H9 (cell line): ENCODE measurements at regions not wholly inside any gene's neighbourhood (a gene's known extent, or its start where the extent isn't known, plus 50 kb on each side); places are given as distances from the start of the nearest gene placed in this dataset.

Experiments used
- DNase-seq: peaks from one replicate; pipeline ENCODE4 v3.0.0-alpha.2; 2017
- H2AFZ ChIP-seq: one replicate; pipeline ENCODE4 v1.6.1; 2013; ENCODE audit warnings: mild to moderate bottlenecking, low read length, control low read depth, moderate library complexity
- H2AK5ac ChIP-seq: 2 replicates; pipeline ENCODE4 v1.6.1; 2013; ENCODE audit warnings: low read length, control low read depth, mixed read lengths; ENCODE audit not compliant: insufficient read length
- H2BK120ac ChIP-seq: one replicate; pipeline ENCODE4 v1.6.1; 2013; ENCODE audit warnings: low read depth, mild to moderate bottlenecking, low read length, control low read depth, inconsistent platforms; ENCODE audit not compliant: poor library complexity, severe bottlenecking
- H2BK12ac ChIP-seq: 2 replicates; pipeline ENCODE4 v1.6.1; 2013; ENCODE audit warnings: low read length, control low read depth, mixed read lengths, low read depth; ENCODE audit not compliant: insufficient read length
- H2BK15ac ChIP-seq: 2 replicates; pipeline ENCODE4 v1.6.1; 2013; ENCODE audit warnings: low read depth, low read length, control low read depth
- H2BK20ac ChIP-seq: one replicate; pipeline ENCODE4 v1.6.1; 2013; ENCODE audit warnings: low read depth, mild to moderate bottlenecking, low read length, control low read depth, inconsistent platforms; ENCODE audit not compliant: poor library complexity, severe bottlenecking
- H2BK5ac ChIP-seq: 2 replicates; pipeline ENCODE4 v1.6.1; 2013; ENCODE audit warnings: low read length, control low read depth, mixed read lengths; ENCODE audit not compliant: insufficient read length
- H3K14ac ChIP-seq: 2 replicates; pipeline ENCODE4 v1.6.1; 2013; ENCODE audit warnings: low read length, control low read depth; ENCODE audit not compliant: insufficient read depth
- H3K18ac ChIP-seq: 2 replicates; pipeline ENCODE4 v1.6.1; 2013; ENCODE audit warnings: low read depth, mild to moderate bottlenecking, mixed read lengths, low read length, control low read depth; ENCODE audit not compliant: insufficient read length
- H3K23ac ChIP-seq: 2 replicates; pipeline ENCODE4 v1.6.1; 2013; ENCODE audit warnings: low read length, control low read depth, mixed read lengths, low read depth; ENCODE audit not compliant: insufficient read length
- H3K23me2 ChIP-seq: 2 replicates; pipeline ENCODE4 v1.6.1; 2013; ENCODE audit warnings: low read depth, mild to moderate bottlenecking, mixed read lengths, low read length, control low read depth; ENCODE audit not compliant: insufficient read length, poor library complexity, severe bottlenecking
- H3K27ac ChIP-seq: 2 replicates; pipeline ENCODE4 v1.5.1; 2013; ENCODE audit warnings: low read length, control low read depth, mixed read lengths, low read depth; ENCODE audit not compliant: insufficient read length
- H3K27me3 ChIP-seq: 2 replicates; pipeline ENCODE4 v1.6.1; 2013; ENCODE audit warnings: low read length, control low read depth, inconsistent platforms; ENCODE audit not compliant: insufficient read depth
- H3K4ac ChIP-seq: 2 replicates; pipeline ENCODE4 v1.6.1; 2013; ENCODE audit warnings: low read depth, mild to moderate bottlenecking, control low read depth, inconsistent platforms, low read length, moderate library complexity
- H3K4me1 ChIP-seq: 2 replicates; pipeline ENCODE4 v1.6.1; 2013; ENCODE audit warnings: low read length, control low read depth, inconsistent platforms; ENCODE audit not compliant: insufficient read depth
- H3K4me2 ChIP-seq: 2 replicates; pipeline ENCODE4 v1.6.1; 2013; ENCODE audit warnings: low read length, control low read depth, mixed read lengths; ENCODE audit not compliant: insufficient read length, insufficient read depth
- H3K56ac ChIP-seq: 2 replicates; pipeline ENCODE4 v1.6.1; 2013; ENCODE audit warnings: low read depth, mild to moderate bottlenecking, mixed read lengths, low read length, control low read depth; ENCODE audit not compliant: insufficient read length
- H3K79me1 ChIP-seq: 2 replicates; pipeline ENCODE4 v1.6.1; 2013; ENCODE audit warnings: low read depth, mild to moderate bottlenecking, moderate library complexity, low read length, control low read depth, inconsistent platforms; ENCODE audit not compliant: insufficient read depth, poor library complexity, severe bottlenecking
- H3K79me2 ChIP-seq: 2 replicates; pipeline ENCODE4 v1.6.1; 2013; ENCODE audit warnings: low read length, control low read depth, inconsistent platforms; ENCODE audit not compliant: insufficient read depth
- H3K9ac ChIP-seq: 2 replicates; pipeline ENCODE4 v1.6.1; 2013; ENCODE audit warnings: low read length, control low read depth, mixed read lengths; ENCODE audit not compliant: insufficient read length; ENCODE audit errors: extremely low read depth
- H3K9me3 ChIP-seq: one replicate; pipeline ENCODE4 v1.6.1; 2013; ENCODE audit warnings: low read depth, low read length, inconsistent platforms; ENCODE audit not compliant: control insufficient read depth
- H3T11ph ChIP-seq: one replicate; pipeline ENCODE4 v1.6.1; 2013; ENCODE audit warnings: mild to moderate bottlenecking, low read length, control low read depth, inconsistent platforms
- H4K20me1 ChIP-seq: one replicate; pipeline ENCODE4 v1.6.1; 2013; ENCODE audit not compliant: control insufficient read depth, insufficient read length, insufficient read depth
- H4K5ac ChIP-seq: 2 replicates; pipeline ENCODE4 v1.6.1; 2013; ENCODE audit warnings: low read depth, mild to moderate bottlenecking, mixed read lengths, low read length, control low read depth; ENCODE audit not compliant: insufficient read length
- H4K8ac ChIP-seq: replicated peaks from 2 replicates; pipeline ENCODE4 v1.6.1; 2013; ENCODE audit warnings: low read length, control low read depth, mixed read lengths, low read depth; ENCODE audit not compliant: insufficient read length
- H4K91ac ChIP-seq: 2 replicates; pipeline ENCODE4 v1.6.1; 2013; ENCODE audit warnings: low read depth, mild to moderate bottlenecking, moderate library complexity, mixed read lengths, low read length, control low read depth; ENCODE audit not compliant: insufficient read length
- H3K27ac Mint-ChIP-seq, 3 experiments: 2 replicates in 2 of 3; 3 replicates in 1 of 3; pipeline ENCODE4 v1.8.0; 2020 to 2021; ENCODE audit warnings: mixed read lengths in 3 of 3, mild to moderate bottlenecking in 1 of 3, moderate library complexity in 1 of 3
- H3K27me3 Mint-ChIP-seq: 2 replicates; pipeline ENCODE4 v1.8.0; 2021; ENCODE audit warnings: low read depth, mild to moderate bottlenecking, moderate library complexity, mixed read lengths
- H3K36me3 Mint-ChIP-seq, 3 experiments: 2 replicates in 2 of 3; 3 replicates in 1 of 3; pipeline ENCODE4 v1.8.0; 2020 to 2021; ENCODE audit warnings: low read depth in 3 of 3, mixed read lengths in 3 of 3; ENCODE audit not compliant: insufficient read depth in 1 of 3
- H3K4me1 Mint-ChIP-seq, 2 experiments: 2 replicates each; pipeline ENCODE4 v1.8.0; 2020; ENCODE audit warnings: mixed read lengths in 2 of 2
- H3K4me3 Mint-ChIP-seq, 2 experiments: 2 replicates in 1 of 2; 3 replicates in 1 of 2; pipeline ENCODE4 v1.8.0; 2020 to 2021; ENCODE audit warnings: mild to moderate bottlenecking in 2 of 2, mixed read lengths in 2 of 2, moderate library complexity in 1 of 2
- H3K9me3 Mint-ChIP-seq, 2 experiments: 2 replicates in 1 of 2; 3 replicates in 1 of 2; pipeline ENCODE4 v1.8.0; 2020; ENCODE audit warnings: mild to moderate bottlenecking in 2 of 2, mixed read lengths in 2 of 2, moderate library complexity in 1 of 2
- CTCF ChIP-seq: fragments of 200-600 bp; sonication (generic); conservative IDR thresholded peaks from 3 replicates; pipeline ENCODE4 v1.8.0; 2021; ENCODE audit warnings: antibody characterized with exemption, mild to moderate bottlenecking
- WGBS: extraction: QIAGEN DNeasy Blood & Tissue Kit; methylation state at CpG from one replicate; pipeline ENCODE4 v1.1.7; 2013; ENCODE audit warnings: missing lambda C conversion rate, low lambda C conversion rate, mixed read lengths; ENCODE audit not compliant: insufficient read length; ENCODE audit errors: extremely low coverage; 5-methylcytosine and 5-hydroxymethylcytosine counted together

GRCh38 chr2:15783489-15783888 lies 156.9 kb upstream of the MYCN start:
- Histone ChIP-seq H3K18ac (no peak overlapping the region), H3K27me3 (no peaks in the 10 kb centered on the region), H3T11ph (no peak overlapping the region), H2AK5ac (no peak overlapping the region), H2BK15ac (no peak overlapping the region), H3K79me2 (no peaks in the 10 kb centered on the region), H3K9ac (no peak overlapping the region), H2BK12ac (no peak overlapping the region), H3K79me1 (no peaks in the 10 kb centered on the region), H3K23me2 (no peaks in the 10 kb centered on the region), H2BK5ac (no peak overlapping the region), H3K4me2 (no peak overlapping the region), H4K91ac (no peak overlapping the region), H4K8ac (no peak overlapping the region), H3K4ac (no peak overlapping the region), H3K23ac (no peak overlapping the region), H2BK20ac (no peak overlapping the region), H3K9me3 (no peaks in the 10 kb centered on the region), H3K56ac (no peak overlapping the region), H2BK120ac (no peak overlapping the region), H2AFZ (no peak overlapping the region), H3K14ac (no peak overlapping the region), H4K20me1 (no peaks in the 10 kb centered on the region), H4K5ac (no peak overlapping the region), H3K27ac (no peak overlapping the region), H3K4me1 (no peaks in the 10 kb centered on the region)
- H3K4me3 Mint-ChIP-seq: no peak overlapping the region
- DNase-seq: no peak
- no peak for TF ChIP-seq CTCF
- no CpG with 5 or more reads among the region's 6 CpGs for WGBS
- no peaks in the 10 kb centered on the region for H3K36me3 Mint-ChIP-seq
- H3K27me3 Mint-ChIP-seq: peaks cover 1% of the 10 kb centered on the region
- H3K9me3 Mint-ChIP-seq: no peaks in the 10 kb centered on the region
- 0 out of 4 replicates have a peak, but pooled peaks cover 0 to 7% of the 10 kb centered on the region in 2 experiments for H3K4me1 Mint-ChIP-seq
- no peak overlapping the region for H3K27ac Mint-ChIP-seq
